ENCODE measurements at regions not wholly inside any gene's neighbourhood (a gene's known extent, or its start where the extent isn't known, plus 50 kb on each side); places are given as distances from the start of the nearest gene placed in this dataset.

DNA sequence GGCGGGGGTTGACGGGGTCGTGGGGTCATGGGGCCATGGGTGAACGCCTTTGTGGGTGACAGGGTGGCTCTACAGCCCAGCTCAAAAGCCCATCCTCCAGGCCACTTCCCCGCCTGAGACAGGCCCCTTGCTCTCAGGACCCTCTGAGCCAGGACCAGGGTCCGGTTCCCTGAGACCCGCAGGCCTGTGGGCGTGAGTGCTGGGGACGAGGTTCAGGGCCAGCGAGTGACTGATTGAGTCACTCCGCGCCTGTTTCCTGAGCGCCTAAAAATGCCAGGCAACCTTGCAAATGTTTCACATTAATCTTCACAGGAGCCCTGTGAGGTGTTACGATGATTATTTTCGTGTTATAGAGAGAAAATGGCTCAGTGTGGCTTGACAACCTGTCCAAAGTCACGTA lies 97.8 kb downstream of the ZNF674 start:
- DNase-seq: no peak

DNA sequence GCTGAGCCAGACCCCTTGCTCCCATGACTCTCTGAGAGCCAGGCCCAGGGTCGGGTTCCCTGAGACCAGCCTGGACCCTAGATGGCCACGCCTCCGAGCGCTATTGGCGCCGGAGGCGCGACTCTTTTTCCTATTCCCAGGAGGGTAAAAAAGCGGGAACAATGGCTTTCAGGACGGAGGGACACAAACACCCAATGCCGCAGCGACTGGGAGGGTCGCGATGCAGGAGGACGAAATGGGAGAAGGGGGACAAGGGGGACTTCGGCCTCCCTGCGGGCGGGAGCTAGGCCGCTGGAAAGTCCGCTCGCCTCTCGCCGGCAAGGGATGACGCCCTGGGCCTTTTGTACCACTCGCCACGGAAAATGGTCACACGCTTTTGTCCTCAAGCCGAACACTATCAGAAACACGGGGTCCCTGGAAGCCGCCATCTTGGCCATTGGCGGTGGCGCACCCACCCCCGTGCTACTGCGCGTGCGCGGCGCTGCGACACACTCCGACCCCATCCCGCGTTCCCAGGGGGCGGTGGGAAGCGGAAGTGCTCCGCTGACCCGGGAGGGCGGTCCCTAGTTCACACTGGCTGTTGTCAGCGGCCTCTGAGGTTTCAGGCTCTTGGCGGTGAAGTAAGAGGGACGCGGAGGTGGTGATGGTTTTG lies 98.4 kb downstream of the ZNF674 start:
- DNase-seq: peak; percentile 14 to 85 (median 58)

DNA sequence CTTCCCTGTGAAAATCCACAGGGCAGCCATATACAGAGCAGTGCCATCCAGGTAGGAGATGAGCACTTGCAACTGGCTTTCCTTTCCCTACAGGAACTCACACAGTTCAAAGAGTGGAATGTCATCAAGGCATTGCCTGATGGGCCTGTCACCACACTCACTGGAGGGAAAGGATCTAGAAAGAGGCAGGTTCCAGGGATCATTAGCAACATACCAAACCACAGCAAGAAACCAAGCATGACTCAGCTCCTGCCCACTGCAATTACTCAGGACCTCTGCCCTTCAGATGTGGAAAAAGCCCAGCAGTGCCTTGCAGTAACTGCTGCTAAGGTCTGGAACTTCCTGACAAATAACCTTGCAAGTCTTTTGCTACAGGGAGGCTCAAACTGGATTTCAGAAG lies 101.2 kb downstream of the ZNF674 start:
- DNase-seq: no peak

DNA sequence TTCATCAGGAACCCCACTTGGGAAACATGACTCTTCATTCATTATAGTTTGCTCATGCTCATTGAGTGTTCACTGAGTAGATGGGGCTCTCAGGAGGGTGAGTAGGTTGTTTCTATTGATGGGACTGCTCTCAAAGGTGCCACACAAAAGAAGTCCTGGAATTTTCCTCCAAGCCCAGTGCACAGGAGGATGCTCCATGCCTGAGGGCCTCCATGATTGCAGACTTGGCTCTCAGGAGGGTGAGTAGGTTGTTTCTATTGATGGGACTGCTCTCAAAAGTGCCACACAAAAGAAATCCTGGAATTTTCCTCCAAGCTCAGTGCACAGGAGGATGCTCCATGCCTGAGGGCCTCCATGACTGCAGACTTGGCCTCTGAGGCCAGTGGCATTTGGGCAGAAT lies 108.5 kb downstream of the ZNF674 start:
- no peak for DNase-seq

DNA sequence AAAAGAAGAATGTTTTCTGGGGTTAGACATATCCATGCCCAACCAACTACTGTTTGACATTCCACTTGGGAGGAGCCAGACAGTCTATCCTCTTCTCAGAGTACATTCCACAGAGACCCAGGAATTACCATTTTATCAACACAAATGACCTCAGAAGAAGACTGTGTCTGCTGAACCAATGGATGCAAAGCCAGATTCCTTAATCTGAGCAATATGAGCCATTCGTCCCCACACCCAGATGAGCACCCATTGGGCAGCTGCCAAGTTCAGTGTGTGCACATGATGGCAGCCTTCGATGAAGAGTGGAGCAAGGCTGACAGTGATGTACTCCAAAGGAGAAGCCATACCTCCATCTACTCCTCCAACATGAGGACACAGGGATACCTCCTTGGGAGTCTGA lies 111.3 kb downstream of the ZNF674 start:
- DNase-seq: no peak

DNA sequence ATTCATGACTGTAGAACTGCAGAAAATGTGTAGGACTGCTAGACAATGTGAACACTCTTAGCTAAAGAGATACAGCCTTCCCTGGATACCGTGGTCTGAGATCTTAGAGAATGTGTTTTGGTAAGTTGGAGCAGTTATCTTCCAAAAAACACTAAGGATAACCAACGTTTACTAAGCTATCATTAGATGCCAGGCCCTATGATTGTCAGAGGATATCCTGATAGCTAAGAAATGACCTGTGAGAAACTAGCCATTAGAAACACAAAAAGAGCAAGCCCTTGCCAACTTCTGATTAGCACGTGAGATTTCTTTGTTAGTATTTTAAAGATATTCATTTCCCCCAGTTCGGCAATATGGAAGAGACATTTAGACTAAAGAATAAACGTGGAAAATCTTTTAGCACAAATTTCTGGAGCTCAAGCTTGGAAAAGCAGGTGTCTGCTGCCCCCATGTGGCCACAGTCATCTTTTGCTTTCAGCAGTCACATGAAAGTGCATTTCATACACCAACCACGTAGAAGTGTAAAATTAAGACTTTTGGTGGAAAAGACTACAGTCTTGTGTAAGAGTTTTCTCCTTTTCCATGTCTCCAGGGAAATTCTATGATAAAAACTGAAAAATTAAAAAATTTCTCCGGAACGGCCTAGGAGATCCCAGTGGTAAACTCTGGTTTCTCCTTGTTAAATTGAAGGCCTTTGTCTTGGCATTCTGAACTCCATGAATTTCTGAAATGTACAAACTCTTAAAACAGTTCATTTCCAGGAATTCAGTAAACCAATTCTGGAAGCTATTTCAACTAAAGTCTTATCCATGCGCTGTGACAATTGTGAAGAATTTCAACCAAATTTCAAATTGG lies 136.4 kb downstream of the ZNF674 start:
- peak in 9 of 14 donors; percentile 1 to 57 (median 16) for DNase-seq

DNA sequence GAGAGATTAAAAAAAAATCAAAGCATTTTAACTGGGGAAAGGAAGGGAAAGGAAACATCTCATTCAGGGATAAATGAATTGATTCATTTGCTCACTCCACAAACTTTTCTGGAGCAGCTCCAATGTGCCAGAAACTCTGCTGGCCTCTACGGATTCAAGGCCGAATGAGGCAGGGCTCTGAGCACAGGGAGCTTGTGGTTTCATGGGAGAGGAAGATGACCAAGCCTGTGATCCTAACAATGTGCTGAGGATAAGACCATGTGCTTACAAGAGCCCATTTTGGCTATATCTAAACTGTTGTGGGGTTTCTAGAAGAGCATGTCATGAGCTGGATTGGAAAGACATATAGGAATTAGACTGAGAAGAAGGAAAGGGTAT lies 137.5 kb downstream of the ZNF674 start:
- no peak for DNase-seq

DNA sequence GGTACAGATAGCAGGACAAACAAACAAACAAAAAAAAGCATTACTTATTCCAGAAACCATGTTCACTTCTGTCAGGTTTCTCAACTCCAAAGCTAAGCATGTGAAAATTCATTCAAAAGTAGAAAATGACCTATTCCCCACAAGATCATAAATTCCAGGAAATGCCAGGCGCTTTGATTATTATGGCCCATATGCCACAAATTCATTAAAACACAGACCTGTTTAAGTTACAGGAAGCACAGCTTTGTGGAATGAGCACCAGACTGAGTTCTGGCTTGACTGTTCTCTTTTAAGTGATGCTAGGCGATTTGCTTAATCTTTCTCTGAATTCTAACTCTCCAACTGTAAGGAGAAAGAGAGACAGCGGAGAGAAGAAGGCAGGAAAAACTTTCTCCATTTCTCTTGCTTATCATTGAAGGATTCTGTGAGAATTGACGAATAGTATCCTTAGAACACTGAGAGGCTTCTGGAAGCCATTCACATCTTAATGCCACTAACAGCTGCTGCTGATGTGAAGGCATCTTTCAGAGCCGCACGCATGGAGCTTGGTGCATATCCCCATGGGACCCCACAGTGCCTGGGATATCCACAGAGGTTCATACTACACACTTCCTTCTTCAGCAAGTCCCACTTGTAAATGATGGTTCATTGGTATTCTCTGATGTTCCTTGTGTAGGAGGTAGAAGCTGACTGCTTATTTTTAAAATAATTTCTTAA lies 138.0 kb downstream of the ZNF674 start:
- no peak for DNase-seq

DNA sequence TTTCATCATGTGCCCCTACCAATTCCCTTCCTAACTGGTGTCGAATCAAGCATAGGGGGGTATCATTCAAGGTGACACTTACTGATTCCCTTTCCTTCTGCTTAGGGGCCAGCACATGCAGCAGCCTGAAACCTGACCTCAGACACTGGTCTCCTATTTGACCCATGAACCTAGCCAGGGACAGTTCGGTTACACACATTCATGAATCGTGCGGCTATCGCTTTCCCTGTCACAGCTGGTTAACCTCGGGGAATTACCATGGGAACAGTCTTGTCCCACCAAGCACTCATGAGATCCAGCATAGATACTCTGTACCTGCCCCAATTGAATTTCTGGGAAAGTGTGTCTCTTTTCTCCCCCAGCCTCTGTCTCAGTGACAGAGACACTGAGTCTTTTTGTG lies 140.4 kb downstream of the ZNF674 start:
- DNase-seq: no peak

DNA sequence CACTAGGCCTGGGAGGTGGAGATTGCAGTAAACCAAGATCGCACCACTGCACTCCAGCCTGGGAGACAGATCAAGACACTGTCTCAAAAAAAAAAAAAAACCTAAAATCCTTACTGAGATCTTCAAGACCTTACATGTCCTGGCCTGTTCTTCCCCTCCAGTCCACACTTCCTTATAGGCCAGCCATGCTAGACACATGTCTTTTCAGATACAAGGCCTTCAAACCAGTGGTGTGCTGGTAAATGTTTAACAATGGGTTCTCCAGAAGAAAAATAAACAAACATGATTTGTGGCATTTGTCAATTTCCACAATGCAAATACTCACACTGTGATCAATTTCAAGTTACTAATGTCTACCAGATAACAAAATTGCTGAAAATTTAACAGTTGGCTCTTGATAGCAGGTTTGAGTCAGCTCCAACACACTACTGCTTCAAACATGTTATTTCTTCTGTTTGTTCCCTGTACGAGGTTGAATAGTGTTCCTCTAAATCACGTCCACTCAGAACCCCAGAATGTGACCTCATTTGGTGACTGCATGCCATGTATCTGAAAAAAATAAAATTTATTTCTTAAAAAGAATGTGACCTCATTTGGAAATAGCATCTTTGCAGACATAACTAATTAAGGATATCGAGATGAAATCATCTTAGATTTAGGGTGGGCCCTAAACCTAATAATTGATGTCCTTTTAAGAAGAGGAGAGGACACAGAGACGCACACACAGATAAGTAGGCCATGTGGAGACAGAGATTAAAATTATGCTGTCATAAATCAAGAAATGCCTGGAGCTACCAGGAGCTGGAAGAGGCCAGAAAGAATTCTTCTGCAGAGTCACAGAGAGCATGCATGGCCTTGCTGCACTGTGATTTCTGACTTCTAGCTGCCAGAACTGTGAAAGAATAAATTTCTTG lies 144.4 kb downstream of the ZNF674 start:
- no peak for DNase-seq

DNA sequence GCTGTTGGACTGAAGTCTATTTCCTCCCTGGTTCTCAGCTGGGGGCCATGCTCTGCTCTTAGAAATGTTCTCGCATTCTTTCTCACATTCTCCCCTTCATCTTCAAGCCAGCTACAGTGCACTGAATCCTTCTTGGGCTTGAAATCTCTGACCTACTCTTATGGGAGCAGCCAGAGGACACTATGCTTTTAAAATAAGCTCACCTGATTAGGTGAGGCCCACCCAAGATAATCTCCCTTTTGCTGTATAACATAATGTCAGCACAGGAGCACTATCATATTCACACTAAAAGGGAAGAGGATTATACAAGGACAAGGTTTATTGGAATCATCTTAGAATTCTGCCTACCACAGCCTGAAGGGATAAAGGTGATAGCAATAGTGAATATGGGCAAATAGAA lies 146.3 kb downstream of the ZNF674 start:
- no peak for DNase-seq

DNA sequence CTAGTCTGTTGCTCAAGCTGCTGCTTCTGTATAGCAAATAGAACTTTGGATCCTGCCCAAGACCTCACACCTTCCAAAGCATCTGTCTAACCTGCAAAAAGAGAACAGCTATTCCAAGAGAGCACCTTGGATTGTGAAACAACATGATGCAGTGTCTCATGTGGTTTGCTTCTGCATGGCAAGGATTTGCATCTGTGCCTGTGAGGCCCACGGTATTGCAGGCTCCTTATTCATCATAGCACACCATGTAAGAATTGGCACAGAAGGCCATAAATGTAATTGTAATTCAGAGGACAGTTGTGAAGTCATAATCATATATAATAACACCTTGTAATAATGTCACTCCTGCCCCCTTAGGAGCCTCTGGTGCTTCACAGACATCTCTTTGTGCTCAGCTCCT lies 147.1 kb downstream of the ZNF674 start:
- DNase-seq: no peak

DNA sequence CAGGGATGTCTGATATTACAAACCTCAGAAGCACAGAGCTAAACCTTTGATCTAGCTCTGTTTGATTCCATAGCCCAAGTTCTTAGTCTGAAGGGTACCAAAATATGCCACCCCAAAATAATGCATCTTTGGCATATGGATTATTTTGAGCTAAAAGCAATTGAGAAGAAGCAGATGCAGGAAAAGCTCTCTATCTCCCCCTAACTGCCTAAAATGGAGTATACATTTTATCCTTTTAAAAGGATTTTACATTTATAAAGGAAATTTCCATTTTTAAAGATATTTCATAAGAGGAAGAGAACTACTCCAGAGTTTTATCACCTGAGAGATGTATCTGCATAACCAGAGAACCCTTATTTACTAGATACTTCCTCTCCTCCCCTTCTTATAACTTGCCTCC lies 158.7 kb downstream of the ZNF674 start:
- no peak for DNase-seq

DNA sequence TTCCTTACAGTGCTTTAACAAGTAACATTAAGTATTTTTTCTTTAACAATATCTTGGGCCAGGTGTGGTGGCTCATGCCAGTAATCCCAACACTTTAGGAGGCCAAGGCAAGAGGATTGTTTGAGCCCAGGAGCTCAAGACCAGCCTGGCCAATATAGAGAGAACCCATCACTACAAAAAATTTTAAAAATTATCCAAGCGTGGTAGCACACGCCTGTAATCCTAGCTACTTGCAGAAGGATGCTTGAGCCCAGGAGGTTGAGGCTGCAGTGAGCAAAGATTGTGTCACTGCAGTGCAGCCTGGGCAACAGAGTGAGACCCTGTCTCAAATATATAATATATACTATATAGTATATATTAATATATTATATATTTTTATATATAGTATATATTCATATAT lies 162.2 kb downstream of the ZNF674 start:
- DNase-seq: no peak

DNA sequence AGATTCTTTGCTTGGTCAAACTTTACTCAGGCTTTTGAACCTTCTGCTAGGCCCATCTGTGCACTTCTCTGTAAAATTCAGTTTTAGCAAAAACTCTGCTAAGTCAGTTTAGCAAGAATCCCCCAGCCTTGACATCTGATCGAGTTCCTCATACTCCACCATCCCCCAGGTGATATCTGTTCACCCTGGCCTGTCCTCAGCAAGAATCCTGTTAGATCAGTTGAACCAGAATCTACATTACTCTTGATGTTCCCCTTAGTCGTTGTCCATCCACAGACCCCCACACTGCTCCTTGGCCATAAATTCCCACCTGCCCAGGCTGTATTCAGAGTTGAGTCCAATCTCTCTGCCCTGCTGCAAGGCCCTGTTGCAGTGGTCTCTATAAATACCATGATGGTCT lies 162.6 kb downstream of the ZNF674 start:
- no peak for DNase-seq

DNA sequence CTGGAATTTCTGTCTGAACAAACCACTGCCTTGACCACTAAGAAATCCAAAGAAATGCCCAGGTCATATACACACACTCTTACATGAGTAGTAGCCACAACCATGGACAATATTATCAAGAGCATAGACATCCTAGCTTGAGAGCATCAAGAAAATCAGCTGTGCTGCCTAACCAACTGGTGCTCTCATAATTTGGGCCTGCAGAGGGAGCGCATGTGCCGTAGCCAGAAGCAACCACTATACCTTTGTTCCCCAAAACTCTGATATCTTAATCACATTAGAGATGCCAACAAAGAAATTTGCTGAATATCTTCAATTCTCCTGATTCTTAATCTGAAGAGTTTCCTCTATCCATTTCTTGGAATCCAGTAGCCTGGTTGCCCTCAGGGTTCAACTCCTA lies 163.6 kb downstream of the ZNF674 start:
- no peak for DNase-seq

DNA sequence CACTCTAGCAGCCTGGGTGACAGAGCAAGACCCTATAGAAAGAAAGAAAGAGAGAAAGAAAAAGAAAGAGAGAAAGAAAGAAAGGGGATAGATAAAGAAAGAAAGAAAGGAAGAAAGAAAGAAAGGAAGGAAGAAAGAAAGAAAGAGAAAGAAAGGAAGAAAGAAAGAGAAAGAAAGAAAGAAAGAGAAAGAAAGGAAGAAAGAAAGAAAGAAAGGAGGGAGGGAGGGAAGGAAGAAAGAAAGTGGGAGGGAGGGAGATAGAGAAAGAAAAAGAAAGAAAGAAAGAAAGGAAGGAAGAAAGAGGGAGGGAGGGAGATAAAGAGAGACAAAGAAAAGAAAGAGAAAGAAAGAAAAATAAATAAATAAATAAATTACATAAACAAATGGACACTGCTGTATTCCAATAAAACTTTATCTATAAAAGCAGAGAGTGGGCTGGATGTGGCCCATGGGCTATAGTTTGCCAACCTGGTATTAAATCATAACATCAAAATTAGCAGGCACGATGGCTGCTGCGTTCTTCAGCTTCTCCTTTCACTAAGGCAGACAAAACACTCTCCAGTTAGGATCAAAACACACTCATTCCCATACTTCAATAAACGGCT lies 165.0 kb downstream of the ZNF674 start:
- DNase-seq: no peak

DNA sequence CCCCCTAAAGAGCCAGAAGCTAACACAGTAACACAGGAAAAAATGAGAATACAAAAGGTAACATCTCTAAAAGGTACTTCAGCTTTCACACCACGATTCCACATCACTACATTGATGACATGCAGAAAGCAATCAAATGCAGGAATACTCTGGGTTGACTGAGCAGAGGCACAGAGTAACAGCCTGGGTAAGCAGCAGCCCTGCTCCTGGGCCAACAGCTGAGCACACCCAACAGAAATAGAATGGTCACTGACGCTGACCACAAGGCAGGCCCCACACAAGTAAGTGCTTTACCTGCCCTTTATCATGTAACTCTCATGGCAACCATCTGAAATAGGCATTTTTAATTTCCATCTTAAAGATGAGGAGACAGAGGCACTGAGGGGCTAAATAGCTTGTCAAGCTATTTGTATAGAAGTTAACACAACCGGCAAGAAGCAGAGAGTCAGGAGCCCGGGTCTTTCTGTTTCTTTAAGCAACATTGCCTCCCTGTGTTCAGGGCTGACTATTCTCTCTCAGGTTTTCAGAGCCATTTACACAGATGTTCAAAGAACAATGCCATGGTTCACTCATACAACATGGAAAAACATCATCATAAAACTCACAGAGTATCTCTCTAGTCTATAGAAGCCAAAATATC lies 168.9 kb downstream of the ZNF674 start:
- no peak for DNase-seq

DNA sequence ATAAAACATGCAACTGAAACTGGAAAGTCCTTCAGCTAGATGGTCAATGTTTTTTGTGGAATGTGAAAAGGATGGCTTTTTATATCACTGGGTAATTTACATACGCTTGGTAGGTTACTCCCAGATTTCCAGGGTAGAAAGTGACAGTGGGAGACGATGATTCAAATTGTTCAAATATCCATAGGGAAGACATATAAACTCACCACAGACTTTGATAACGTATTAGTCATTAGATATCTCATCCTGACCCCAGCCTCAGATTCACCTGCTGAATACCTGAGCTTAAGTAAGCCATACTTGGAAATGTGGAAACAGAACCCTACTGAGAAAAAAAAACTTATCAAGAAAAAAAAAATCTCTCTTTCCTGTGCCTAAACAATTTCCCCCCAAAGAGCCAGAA lies 169.4 kb downstream of the ZNF674 start:
- DNase-seq: no peak

DNA sequence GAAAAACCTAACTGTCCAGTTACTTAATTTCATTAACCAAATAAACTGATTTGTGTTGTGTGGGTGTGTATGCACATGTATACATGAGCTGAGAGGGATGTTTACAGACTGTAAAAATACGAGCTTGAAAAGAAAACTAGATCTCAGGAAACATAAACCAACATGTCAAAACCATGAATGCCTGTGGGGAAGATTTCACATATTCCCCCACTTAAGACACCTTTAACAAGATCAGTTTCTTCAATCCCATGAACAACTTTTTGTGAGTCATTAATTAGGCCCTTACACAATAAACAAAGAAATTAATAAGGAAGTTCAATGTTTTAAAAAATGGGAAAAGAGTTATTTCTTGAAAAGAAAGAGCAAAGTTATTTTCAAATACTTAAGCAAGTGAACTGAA lies 170.8 kb downstream of the ZNF674 start:
- DNase-seq: no peak

DNA sequence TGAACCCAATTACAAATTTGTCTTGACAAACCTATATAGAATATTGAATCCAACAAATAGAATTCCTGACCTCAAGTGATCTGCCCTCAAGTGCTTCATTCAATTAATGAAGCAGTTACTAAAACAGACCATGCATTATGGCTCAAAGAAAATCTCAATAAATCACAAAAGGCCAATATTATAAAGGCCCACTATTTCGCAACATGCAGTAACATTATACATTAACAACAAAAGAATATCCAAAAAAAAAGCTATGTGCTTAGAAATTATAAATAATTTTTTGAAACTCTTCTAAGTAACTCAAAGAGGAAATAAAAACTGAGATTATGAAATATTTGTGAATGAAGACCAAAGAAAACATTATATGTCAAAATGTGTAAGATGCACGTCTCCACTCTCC lies 177.7 kb downstream of the ZNF674 start:
- DNase-seq: no peak
